SU-DHL-6 (cell line): ENCODE measurements at regions not wholly inside any gene's neighbourhood (a gene's known extent, or its start where the extent isn't known, plus 50 kb on each side); places are given as distances from the start of the nearest gene placed in this dataset.

ENCODE experiments used
- H2AFZ ChIP-seq: fragments of 200-600 bp; sonication (generic); 2 replicates; pipeline ENCODE4 v1.6.1; 2014; ENCODE audit warnings: low read depth, mild to moderate bottlenecking, moderate library complexity, mixed read lengths, antibody characterized with exemption, low read length; ENCODE audit not compliant: severe bottlenecking
- H3F3A ChIP-seq: fragments of 200-600 bp; shearing (Covaris generic); 2 replicates; pipeline ENCODE4 v1.6.0; 2016; ENCODE audit warnings: antibody characterized with exemption, mild to moderate bottlenecking; ENCODE audit not compliant: insufficient read depth
- H3K27ac ChIP-seq: fragments of 200-600 bp; sonication (generic); 2 replicates; pipeline ENCODE4 v1.5.1; 2016; ENCODE audit warnings: low read depth, mild to moderate bottlenecking, low read length, moderate library complexity, mixed read lengths
- H3K27me3 ChIP-seq: fragments of 200-600 bp; sonication (generic), shearing (Covaris generic); 2 replicates; pipeline ENCODE4 v1.6.0; 2014; ENCODE audit warnings: mild to moderate bottlenecking, low read length
- H3K36me3 ChIP-seq: fragments of 200-600 bp; sonication (generic); 2 replicates; pipeline ENCODE4 v1.6.1; 2014; ENCODE audit warnings: mild to moderate bottlenecking, low read length, mixed read lengths
- H3K4me2 ChIP-seq: fragments of 300-600, 200-600 bp; shearing (Covaris generic), sonication (generic); 2 replicates; pipeline ENCODE4 v1.6.0; 2014; ENCODE audit warnings: low read length, low read depth, mild to moderate bottlenecking; ENCODE audit not compliant: poor library complexity, severe bottlenecking
- H3K4me3 ChIP-seq: fragments of 200-600 bp; sonication (generic); 2 replicates; pipeline ENCODE4 v1.5.1; 2014; ENCODE audit warnings: antibody characterized with exemption, low read length, mild to moderate bottlenecking, mixed read lengths; ENCODE audit not compliant: insufficient read depth, poor library complexity, severe bottlenecking
- H3K79me2 ChIP-seq: fragments of 200-600 bp; sonication (generic); 2 replicates; pipeline ENCODE4 v1.6.1; 2014; ENCODE audit warnings: mild to moderate bottlenecking, low read length, moderate library complexity; ENCODE audit not compliant: insufficient read depth
- H3K9ac ChIP-seq: fragments of 200-600 bp; sonication (generic); 2 replicates; pipeline ENCODE4 v1.7.0; 2014; ENCODE audit warnings: mild to moderate bottlenecking, low read length
- H3K9me2 ChIP-seq: fragments of 200-600 bp; sonication (generic); replicated peaks from 2 replicates; pipeline ENCODE4 v1.6.1; 2014; ENCODE audit warnings: low read length; ENCODE audit not compliant: insufficient read depth
- H3K9me3 ChIP-seq: fragments of 200-600 bp; sonication (generic); 2 replicates; pipeline ENCODE4 v1.6.1; 2014; ENCODE audit warnings: low read length, mixed read lengths; ENCODE audit not compliant: insufficient read depth
- H4K20me1 ChIP-seq: fragments of 200-600 bp; sonication (generic); 2 replicates; pipeline ENCODE4 v1.6.1; 2014; ENCODE audit warnings: low read depth, mild to moderate bottlenecking, antibody characterized with exemption, low read length, moderate library complexity, mixed read lengths
- EZH2phosphoT487 ChIP-seq: fragments of 200-600 bp; sonication (generic), shearing (Covaris generic); conservative IDR thresholded peaks from 2 replicates; pipeline ENCODE4 v1.6.1; 2018; ENCODE audit warnings: mild to moderate bottlenecking, antibody characterized with exemption, low read length, moderate library complexity, mixed read lengths
- TF ChIP-seq, protein P1 (sequence below): fragments of 200-600 bp; sonication (generic); IDR thresholded peaks from one replicate; pipeline ENCODE4 v1.5.1; 2017; ENCODE audit warnings: antibody characterized with exemption, mild to moderate bottlenecking, low read length, moderate library complexity; ENCODE audit not compliant: insufficient read depth, poor library complexity, severe bottlenecking

DNA sequence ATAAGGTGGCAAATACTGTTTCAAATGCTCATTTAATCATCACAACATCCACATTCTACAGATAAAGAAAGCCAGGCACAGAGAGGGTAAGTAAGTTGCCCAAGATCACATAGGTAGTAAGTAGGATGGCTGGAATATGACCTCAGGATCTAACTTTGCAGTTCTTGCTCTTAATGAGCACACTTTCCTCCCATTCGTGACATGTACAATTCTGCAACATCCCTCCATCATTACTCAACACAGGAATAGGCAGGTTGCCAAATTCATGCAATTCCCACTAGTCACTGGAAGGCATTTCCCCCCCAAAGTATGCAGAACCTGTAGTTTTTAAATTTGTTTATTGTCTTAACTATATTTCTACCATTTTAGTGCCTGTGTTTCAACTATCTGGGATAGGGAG is 109.2 kb downstream of the OLFM4 start:
- Histone ChIP-seq H3K9ac (no peak overlapping the region), H2AFZ (no peak overlapping the region), H3K27me3 (no peaks in the 10 kb centered on the region), H3K79me2 (no peaks in the 10 kb centered on the region), H3K27ac (no peak overlapping the region), H3K4me2 (no peak overlapping the region), H3K4me3 (no peak overlapping the region), H3K9me3 (no peaks in the 10 kb centered on the region), H3K9me2 (no peaks in the 10 kb centered on the region), H3K36me3 (no peaks in the 10 kb centered on the region), H4K20me1 (no peaks in the 10 kb centered on the region), H3F3A (no peaks in the 10 kb centered on the region)
- TF ChIP-seq, protein P1, sequence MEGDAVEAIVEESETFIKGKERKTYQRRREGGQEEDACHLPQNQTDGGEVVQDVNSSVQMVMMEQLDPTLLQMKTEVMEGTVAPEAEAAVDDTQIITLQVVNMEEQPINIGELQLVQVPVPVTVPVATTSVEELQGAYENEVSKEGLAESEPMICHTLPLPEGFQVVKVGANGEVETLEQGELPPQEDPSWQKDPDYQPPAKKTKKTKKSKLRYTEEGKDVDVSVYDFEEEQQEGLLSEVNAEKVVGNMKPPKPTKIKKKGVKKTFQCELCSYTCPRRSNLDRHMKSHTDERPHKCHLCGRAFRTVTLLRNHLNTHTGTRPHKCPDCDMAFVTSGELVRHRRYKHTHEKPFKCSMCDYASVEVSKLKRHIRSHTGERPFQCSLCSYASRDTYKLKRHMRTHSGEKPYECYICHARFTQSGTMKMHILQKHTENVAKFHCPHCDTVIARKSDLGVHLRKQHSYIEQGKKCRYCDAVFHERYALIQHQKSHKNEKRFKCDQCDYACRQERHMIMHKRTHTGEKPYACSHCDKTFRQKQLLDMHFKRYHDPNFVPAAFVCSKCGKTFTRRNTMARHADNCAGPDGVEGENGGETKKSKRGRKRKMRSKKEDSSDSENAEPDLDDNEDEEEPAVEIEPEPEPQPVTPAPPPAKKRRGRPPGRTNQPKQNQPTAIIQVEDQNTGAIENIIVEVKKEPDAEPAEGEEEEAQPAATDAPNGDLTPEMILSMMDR: no peak
- no peak for TF ChIP-seq EZH2phosphoT487

DNA sequence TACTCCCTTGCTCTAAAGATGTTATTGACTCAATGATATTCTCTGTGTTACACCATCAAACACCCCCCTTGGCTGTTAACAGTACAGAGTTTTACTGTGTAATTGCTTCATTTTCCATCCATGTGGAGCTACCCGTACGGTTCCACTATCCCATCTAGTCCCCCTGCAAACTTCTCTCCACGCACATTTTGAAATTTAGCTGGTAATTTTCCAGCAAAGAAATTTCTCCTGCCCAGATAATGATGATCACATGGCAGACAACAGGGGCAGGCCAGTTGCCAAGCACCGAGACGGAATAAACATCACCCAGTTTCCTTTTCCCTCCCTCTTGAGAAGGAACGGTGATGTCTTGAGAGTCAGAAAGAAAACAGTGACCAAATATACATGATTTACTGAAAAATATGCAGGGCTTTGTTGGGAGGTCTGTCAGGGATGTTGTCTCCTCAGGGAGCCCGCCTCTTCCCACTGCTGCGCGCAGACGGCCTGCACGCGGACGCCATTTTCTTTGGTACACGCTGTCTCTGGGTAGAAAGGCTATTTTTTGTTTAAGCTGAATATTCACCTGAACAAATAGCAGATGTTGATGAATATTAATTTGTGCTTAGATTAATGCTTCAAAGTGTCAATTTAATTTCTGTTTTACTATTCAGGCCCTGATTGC is 109.9 kb downstream of the OLFM4 start:
- H2AFZ ChIP-seq: no peak overlapping the region
- H3K4me2 ChIP-seq: no peak overlapping the region
- H3K9me2 ChIP-seq: no peaks in the 10 kb centered on the region
- TF ChIP-seq EZH2phosphoT487: no peak
- TF ChIP-seq, protein P1: no peak
- no peaks in the 10 kb centered on the region for H3F3A ChIP-seq
- H4K20me1 ChIP-seq: no peaks in the 10 kb centered on the region
- no peak overlapping the region for H3K9ac ChIP-seq
- H3K36me3 ChIP-seq: no peaks in the 10 kb centered on the region
- H3K27me3 ChIP-seq: no peaks in the 10 kb centered on the region
- H3K79me2 ChIP-seq: no peaks in the 10 kb centered on the region
- no peak overlapping the region for H3K4me3 ChIP-seq
- H3K27ac ChIP-seq: no peak overlapping the region
- H3K9me3 ChIP-seq: no peaks in the 10 kb centered on the region

DNA sequence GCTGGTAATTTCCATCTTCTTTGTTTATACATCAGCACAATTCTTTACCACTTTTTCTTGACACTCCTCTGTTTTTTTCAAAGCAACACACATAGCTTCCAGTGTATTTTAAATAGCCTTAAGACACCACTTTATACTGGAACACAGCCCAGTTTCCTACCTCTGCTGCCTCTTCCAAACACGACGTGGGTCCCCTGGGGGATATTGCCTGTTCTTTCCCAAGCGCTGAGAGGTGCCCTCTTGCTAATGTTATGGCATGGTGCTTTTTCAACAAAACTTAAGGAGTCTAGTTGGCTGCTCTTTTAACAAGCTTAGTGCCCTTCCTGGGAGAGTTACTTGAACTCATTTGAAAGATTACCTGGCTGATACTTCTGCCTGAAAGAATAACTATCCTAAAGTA is 112.7 kb downstream of the OLFM4 start:
- Histone ChIP-seq H3K79me2 (no peaks in the 10 kb centered on the region), H2AFZ (no peak overlapping the region), H3K9me3 (no peaks in the 10 kb centered on the region), H3K9me2 (no peaks in the 10 kb centered on the region), H3K27ac (no peak overlapping the region), H3K9ac (no peak overlapping the region), H4K20me1 (no peaks in the 10 kb centered on the region), H3F3A (no peaks in the 10 kb centered on the region), H3K36me3 (no peaks in the 10 kb centered on the region), H3K27me3 (no peaks in the 10 kb centered on the region), H3K4me3 (no peak overlapping the region), H3K4me2 (no peak overlapping the region)
- TF ChIP-seq EZH2phosphoT487: no peak
- TF ChIP-seq, protein P1: no peak
